Psoas muscle (tissue), 7 donors: ENCODE measurements at regions not wholly inside any gene's neighbourhood (a gene's known extent, or its start where the extent isn't known, plus 50 kb on each side); places are given as distances from the start of the nearest gene placed in this dataset.

Source experiments
- ATAC-seq, 4 donors: fragments of 200-7000 bp; cut with Tn5 transposase; one replicate each; pipeline ENCODE4 v1.9.1; 2020; ENCODE audit warnings: moderate library complexity in 3 of 4, mild to moderate bottlenecking in 2 of 4
- DNase-seq, 2 donors: peaks; one replicate each; pipeline ENCODE4 v3.0.0-alpha.2; 2020
- H3K27ac ChIP-seq: fragments of 200-600 bp; one replicate; pipeline ENCODE4 v1.8.0; 2022
- H3K27me3 ChIP-seq, 3 donors: fragments of 200-600 bp in 1 of 3; one replicate each; pipeline versions ENCODE4 v1.6.1 to v1.8.0; 2013 to 2022; ENCODE audit warnings: low read length in 2 of 3, mild to moderate bottlenecking in 2 of 3, moderate library complexity in 1 of 3; ENCODE audit not compliant: insufficient read depth in 3 of 3
- H3K36me3 ChIP-seq, 2 donors: fragments of 200-600 bp in 1 of 2; one replicate each; pipeline versions ENCODE4 v1.6.1 to v1.8.0; 2013 to 2022; ENCODE audit warnings: low read depth in 1 of 2, mild to moderate bottlenecking in 1 of 2, moderate library complexity in 1 of 2; ENCODE audit not compliant: insufficient read depth in 1 of 2
- H3K4me1 ChIP-seq: fragments of 200-600 bp; one replicate; pipeline ENCODE4 v1.8.0; 2022
- H3K4me3 ChIP-seq: fragments of 200-600 bp; one replicate; pipeline ENCODE4 v1.8.0; 2022; ENCODE audit warnings: mild to moderate bottlenecking
- H3K9me3 ChIP-seq: fragments of 200-600 bp; one replicate; pipeline ENCODE4 v1.8.0; 2022
- CTCF ChIP-seq: fragments of 200-600 bp; IDR thresholded peaks from one replicate; pipeline ENCODE4 v1.8.0; 2022; ENCODE audit warnings: antibody characterized with exemption
- WGBS, 3 donors: extraction: QIAGEN DNeasy Blood & Tissue Kit; methylation state at CpG; one replicate each; pipeline versions ENCODE4 v1.1.6 to v1.1.7; 2013; 5-methylcytosine and 5-hydroxymethylcytosine counted together
- intact Hi-C, 2 donors: fragments of 100-400 bp; cut with DNase I; formaldehyde crosslinking; loops; one replicate each; pipeline versions ENCODE4 v1.11.0 to v1.14.2; 2022
- donor health status: healthy with polysubstance abuse.
- donor health status: DM: no; HTN: no; CAD: no; lungs with moderate emphysema.
- donor health status: Bipolar disorder and iron deficiency.
- donor health status: healthy.
- donor health status: DM: yes; HTN: yes; CAD: no.
- donor health status: DM: no; HTN: no; CAD: no.
- donor health status: DM: yes; HTN: yes; CAD: no.

GRCh38 chr21:39024538-39024937 is 158.7 kb downstream of the PSMG1 start:
- H3K4me3 ChIP-seq = no peak overlapping the region
- DNase-seq (no peak), ATAC-seq (no peak)
- peaks cover 15% of the 10 kb centered on the region for H3K4me1 ChIP-seq
- TF ChIP-seq CTCF = no peak
- H3K36me3 ChIP-seq = no peaks in the 10 kb centered on the region
- H3K27ac ChIP-seq = no peak overlapping the region
- no peaks in the 10 kb centered on the region for H3K27me3 ChIP-seq
- intact Hi-C loops = loop anchor here in 1 of 2 donors (10.0 kb wide), 1 partner anchor 290 kb away; no protein-coding TSS in a partner anchor
- no peaks in the 10 kb centered on the region for H3K9me3 ChIP-seq
- WGBS, 3 donors = 96 to 97% (median 96%) methylated on average over 2 of the region's 2 CpGs

GRCh38 chr21:39022863-39023693 is 160.2 kb downstream of the PSMG1 start:
- H3K4me1 ChIP-seq = peaks cover 15% of the 10 kb centered on the region
- H3K9me3 ChIP-seq = no peaks in the 10 kb centered on the region
- H3K27ac ChIP-seq = peak overlapping the region; percentile 66
- H3K36me3 ChIP-seq = no peaks in the 10 kb centered on the region
- 9 to 15% (median 11%) methylated on average over 27 to 28 of the region's 28 CpGs for WGBS, 3 donors
- peak; percentile 38 for TF ChIP-seq CTCF
- DNase-seq = peak; percentile 56 to 73
- peak overlapping the region; percentile 33 for H3K4me3 ChIP-seq
- peak; percentile 81 to 86 (median 82) for ATAC-seq
- intact Hi-C loops = loop anchor here in 1 of 2 donors (10.0 kb wide), 1 partner anchor 288 kb away; no protein-coding TSS in a partner anchor
- H3K27me3 ChIP-seq = no peaks in the 10 kb centered on the region

- 58 to 75% (median 58%) methylated on average over 6 of the region's 6 CpGs for WGBS, 3 donors
- intact Hi-C loops = loop anchor here in 1 of 2 donors (10.0 kb wide), 1 partner anchor 288 kb away; no protein-coding TSS in a partner anchor
- peak; percentile 14 to 29 (median 24) for ATAC-seq
- Histone ChIP-seq H3K9me3 (no peaks in the 10 kb centered on the region), H3K4me1 (peaks cover 15% of the 10 kb centered on the region), H3K27ac (peak overlapping the region; percentile 66), H3K27me3 (no peaks in the 10 kb centered on the region), H3K4me3 (no peak overlapping the region), H3K36me3 (no peaks in the 10 kb centered on the region)
- no peak for TF ChIP-seq CTCF
- DNase-seq = no peak
Measured at GRCh38 chr21:39022466-39022862, 160.8 kb downstream of the PSMG1 start.

GRCh38 chr21:39022035-39022434 is 161.2 kb downstream of the PSMG1 start:
- Histone ChIP-seq H3K4me1 (peaks cover 15% of the 10 kb centered on the region), H3K9me3 (no peaks in the 10 kb centered on the region), H3K36me3 (no peaks in the 10 kb centered on the region), H3K4me3 (no peak overlapping the region), H3K27ac (no peak overlapping the region), H3K27me3 (no peaks in the 10 kb centered on the region)
- intact Hi-C loops = loop anchor here in 1 of 2 donors (10.0 kb wide), 1 partner anchor 287 kb away; no protein-coding TSS in a partner anchor
- TF ChIP-seq CTCF = no peak
- 75 to 87% (median 80%) methylated on average over 14 of the region's 14 CpGs for WGBS, 3 donors
- ATAC-seq = no peak
- DNase-seq = no peak
